ENCODE measurements at regions not wholly inside any gene's neighbourhood (a gene's known extent, or its start where the extent isn't known, plus 50 kb on each side); places are given as distances from the start of the nearest gene placed in this dataset.
A peak's percentile ranks its signal among the peaks of the same experiment; 100 is the strongest.

DNA sequence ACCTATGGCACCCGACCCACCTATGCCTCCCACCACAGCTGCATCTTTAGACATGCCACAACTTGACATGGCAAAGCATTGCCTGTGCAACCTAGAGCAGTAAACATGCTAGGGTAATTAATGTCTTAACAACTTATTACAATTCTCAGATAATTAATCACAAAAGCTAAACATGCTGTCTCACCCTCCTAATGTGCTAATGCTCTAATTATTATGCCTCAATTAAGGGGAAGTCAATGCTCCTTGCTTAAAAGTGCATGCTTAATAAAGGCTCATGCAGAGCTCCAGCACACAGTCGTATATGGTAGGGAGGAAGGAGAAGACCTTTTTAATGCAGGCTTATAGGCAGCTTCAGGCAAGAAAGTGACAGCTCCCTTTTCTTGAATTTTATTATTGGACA, 396.0 kb downstream of the SEC16B start:
- Histone ChIP-seq H3K9me3 (ENCODE audit: control insufficient read depth, insufficient read depth, low read depth, low read length) (no peaks in the 10 kb centered on the region), H3K4me3 (replicated peaks in 1 of 4; ENCODE audit: control extremely low read depth in 1 of 4, insufficient read depth in 1 of 4, low read depth in 3 of 4, low read length in 4 of 4) (no peak overlapping the region), H3K4me2 (ENCODE audit: extremely low read depth, insufficient read depth, low read length) (no peak overlapping the region), H3K9ac (ENCODE audit: insufficient read depth, low read length) (no peak overlapping the region), H3K27me3 (ENCODE audit: control insufficient read depth, insufficient read depth, low read length) (no peaks in the 10 kb centered on the region), H3K4me1 (ENCODE audit: control insufficient read depth, extremely low read depth, insufficient read depth, low read length) (no peaks in the 10 kb centered on the region), H3K36me3 (ENCODE audit: control insufficient read depth, insufficient read depth, low read length) (no peaks in the 10 kb centered on the region), H3K27ac (ENCODE audit: insufficient read depth, low read length) (no peak overlapping the region), H3K79me2 (ENCODE audit: control insufficient read depth, insufficient read depth, low read length) (no peaks in the 10 kb centered on the region), H4K20me1 (ENCODE audit: control insufficient read depth, extremely low read depth, insufficient read depth, low read length) (no peaks in the 10 kb centered on the region), H2AFZ (ENCODE audit: low read length) (no peak overlapping the region)
- TF ChIP-seq, protein P1, sequence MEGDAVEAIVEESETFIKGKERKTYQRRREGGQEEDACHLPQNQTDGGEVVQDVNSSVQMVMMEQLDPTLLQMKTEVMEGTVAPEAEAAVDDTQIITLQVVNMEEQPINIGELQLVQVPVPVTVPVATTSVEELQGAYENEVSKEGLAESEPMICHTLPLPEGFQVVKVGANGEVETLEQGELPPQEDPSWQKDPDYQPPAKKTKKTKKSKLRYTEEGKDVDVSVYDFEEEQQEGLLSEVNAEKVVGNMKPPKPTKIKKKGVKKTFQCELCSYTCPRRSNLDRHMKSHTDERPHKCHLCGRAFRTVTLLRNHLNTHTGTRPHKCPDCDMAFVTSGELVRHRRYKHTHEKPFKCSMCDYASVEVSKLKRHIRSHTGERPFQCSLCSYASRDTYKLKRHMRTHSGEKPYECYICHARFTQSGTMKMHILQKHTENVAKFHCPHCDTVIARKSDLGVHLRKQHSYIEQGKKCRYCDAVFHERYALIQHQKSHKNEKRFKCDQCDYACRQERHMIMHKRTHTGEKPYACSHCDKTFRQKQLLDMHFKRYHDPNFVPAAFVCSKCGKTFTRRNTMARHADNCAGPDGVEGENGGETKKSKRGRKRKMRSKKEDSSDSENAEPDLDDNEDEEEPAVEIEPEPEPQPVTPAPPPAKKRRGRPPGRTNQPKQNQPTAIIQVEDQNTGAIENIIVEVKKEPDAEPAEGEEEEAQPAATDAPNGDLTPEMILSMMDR (conservative IDR thresholded peaks at IDR 0.05 in 1 of 2, IDR thresholded peaks at IDR 0.05 in 1 of 2; ENCODE audit: low read depth in 1 of 2, low read length in 2 of 2) = no peak
- TF ChIP-seq EZH2 (IDR thresholded peaks at IDR 0.05; ENCODE audit: low read length, missing control alignments) = no peak
- DNase-seq (ENCODE audit: low read depth in 2 of 2) = no peak

DNA sequence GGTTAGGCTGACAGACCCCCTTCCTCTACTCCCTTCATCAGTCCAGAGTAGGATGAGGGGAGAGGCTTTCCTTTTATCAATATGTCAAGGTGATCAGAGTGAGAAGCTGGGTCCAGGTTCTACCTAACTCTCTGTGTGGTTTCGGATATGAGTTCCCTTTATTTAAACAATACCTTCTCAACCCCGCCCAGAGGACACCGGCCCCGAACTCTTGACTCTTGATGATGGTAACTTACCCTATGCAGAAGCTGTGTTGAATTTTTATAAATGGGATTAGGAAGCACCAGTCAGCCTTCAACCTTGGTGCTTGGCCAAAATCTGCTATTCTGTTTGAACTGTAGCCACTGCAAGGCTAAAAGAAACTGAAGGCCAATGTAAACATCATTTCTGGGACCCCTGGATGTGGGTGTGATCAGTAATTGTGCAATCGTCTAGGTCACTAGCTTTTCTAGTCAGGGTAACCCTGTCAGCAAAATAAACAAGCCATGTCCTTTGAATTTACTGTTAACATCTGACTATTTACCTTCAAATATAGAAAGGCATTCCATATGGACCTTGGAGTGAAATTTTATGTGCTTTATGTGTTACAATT, 398.3 kb downstream of the SEC16B start:
- no peak overlapping the region for H3K27ac ChIP-seq (ENCODE audit: insufficient read depth, low read length)
- no peak overlapping the region for H3K9ac ChIP-seq (ENCODE audit: insufficient read depth, low read length)
- no peaks in the 10 kb centered on the region for H3K27me3 ChIP-seq (ENCODE audit: control insufficient read depth, insufficient read depth, low read length)
- no peak overlapping the region for H3K4me2 ChIP-seq (ENCODE audit: extremely low read depth, insufficient read depth, low read length)
- no peaks in the 10 kb centered on the region for H3K79me2 ChIP-seq (ENCODE audit: control insufficient read depth, insufficient read depth, low read length)
- no peak overlapping the region for H2AFZ ChIP-seq (ENCODE audit: low read length)
- H3K4me1 ChIP-seq (ENCODE audit: control insufficient read depth, extremely low read depth, insufficient read depth, low read length) = no peaks in the 10 kb centered on the region
- no peak overlapping the region for H3K4me3 ChIP-seq (replicated peaks in 1 of 4; ENCODE audit: control extremely low read depth in 1 of 4, insufficient read depth in 1 of 4, low read depth in 3 of 4, low read length in 4 of 4)
- H3K36me3 ChIP-seq (ENCODE audit: control insufficient read depth, insufficient read depth, low read length) = no peaks in the 10 kb centered on the region
- no peaks in the 10 kb centered on the region for H4K20me1 ChIP-seq (ENCODE audit: control insufficient read depth, extremely low read depth, insufficient read depth, low read length)
- no peak for TF ChIP-seq EZH2 (IDR thresholded peaks at IDR 0.05; ENCODE audit: low read length, missing control alignments)
- TF ChIP-seq, protein P1 (conservative IDR thresholded peaks at IDR 0.05 in 1 of 2, IDR thresholded peaks at IDR 0.05 in 1 of 2; ENCODE audit: low read depth in 1 of 2, low read length in 2 of 2) = no peak
- no peaks in the 10 kb centered on the region for H3K9me3 ChIP-seq (ENCODE audit: control insufficient read depth, insufficient read depth, low read depth, low read length)
- DNase-seq (ENCODE audit: low read depth in 2 of 2) = peak in 1 of 2 donors; percentile 43

DNA sequence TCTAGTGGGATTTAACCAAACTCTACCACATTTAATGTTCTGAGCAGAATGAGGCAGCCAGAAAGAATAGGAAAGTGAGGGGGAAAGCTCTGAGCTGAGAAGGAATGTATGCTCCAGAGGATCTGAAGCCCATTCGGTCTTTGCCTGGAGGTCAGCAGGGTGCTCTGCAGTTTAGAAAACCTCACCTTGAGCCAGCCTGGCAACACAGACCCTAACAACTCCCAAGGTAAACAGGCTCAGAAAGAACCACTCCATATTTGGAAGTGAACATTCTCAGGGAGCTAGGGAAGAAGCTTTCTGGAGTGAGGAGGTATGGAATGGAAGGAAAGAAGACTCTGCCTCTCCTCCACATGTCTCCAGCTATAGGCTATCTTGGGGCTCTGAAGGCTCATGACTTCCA, 398.8 kb downstream of the SEC16B start:
- Histone ChIP-seq H3K79me2 (ENCODE audit: control insufficient read depth, insufficient read depth, low read length) (no peaks in the 10 kb centered on the region), H3K36me3 (ENCODE audit: control insufficient read depth, insufficient read depth, low read length) (no peaks in the 10 kb centered on the region), H3K4me2 (ENCODE audit: extremely low read depth, insufficient read depth, low read length) (no peak overlapping the region), H3K4me3 (replicated peaks in 1 of 4; ENCODE audit: control extremely low read depth in 1 of 4, insufficient read depth in 1 of 4, low read depth in 3 of 4, low read length in 4 of 4) (no peak overlapping the region), H3K27me3 (ENCODE audit: control insufficient read depth, insufficient read depth, low read length) (no peaks in the 10 kb centered on the region), H3K27ac (ENCODE audit: insufficient read depth, low read length) (no peak overlapping the region), H3K4me1 (ENCODE audit: control insufficient read depth, extremely low read depth, insufficient read depth, low read length) (no peaks in the 10 kb centered on the region), H4K20me1 (ENCODE audit: control insufficient read depth, extremely low read depth, insufficient read depth, low read length) (no peaks in the 10 kb centered on the region), H3K9ac (ENCODE audit: insufficient read depth, low read length) (no peak overlapping the region), H2AFZ (ENCODE audit: low read length) (no peak overlapping the region), H3K9me3 (ENCODE audit: control insufficient read depth, insufficient read depth, low read depth, low read length) (no peaks in the 10 kb centered on the region)
- DNase-seq (ENCODE audit: low read depth in 2 of 2) = no peak
- no peak for TF ChIP-seq EZH2 (IDR thresholded peaks at IDR 0.05; ENCODE audit: low read length, missing control alignments)
- TF ChIP-seq, protein P1 (conservative IDR thresholded peaks at IDR 0.05 in 1 of 2, IDR thresholded peaks at IDR 0.05 in 1 of 2; ENCODE audit: low read depth in 1 of 2, low read length in 2 of 2) = no peak
